Keratinocyte (primary cell): ENCODE measurements at regions not wholly inside any gene's neighbourhood (a gene's known extent, or its start where the extent isn't known, plus 50 kb on each side); places are given as distances from the start of the nearest gene placed in this dataset.

Source experiments
- EZH2 ChIP-seq: IDR thresholded peaks from one replicate; pipeline ENCODE4 v1.6.1; 2012; ENCODE audit warnings: inconsistent platforms, mild to moderate bottlenecking, low read length, moderate library complexity
- TF ChIP-seq, protein P1 (sequence below), 3 experiments: IDR thresholded peaks in 1 of 3; conservative IDR thresholded peaks in 1 of 3; optimal IDR thresholded peaks in 1 of 3; 2 replicates in 2 of 3; 3 replicates in 1 of 3; pipeline versions ENCODE3 to v1.5.1; 2011; ENCODE audit warnings: low read length in 3 of 3, mild to moderate bottlenecking in 3 of 3, moderate library complexity in 2 of 3, control low read depth in 1 of 3, inconsistent platforms in 1 of 3; ENCODE audit not compliant: insufficient read depth in 2 of 3; ENCODE audit errors: extremely low read depth in 1 of 3

DNA sequence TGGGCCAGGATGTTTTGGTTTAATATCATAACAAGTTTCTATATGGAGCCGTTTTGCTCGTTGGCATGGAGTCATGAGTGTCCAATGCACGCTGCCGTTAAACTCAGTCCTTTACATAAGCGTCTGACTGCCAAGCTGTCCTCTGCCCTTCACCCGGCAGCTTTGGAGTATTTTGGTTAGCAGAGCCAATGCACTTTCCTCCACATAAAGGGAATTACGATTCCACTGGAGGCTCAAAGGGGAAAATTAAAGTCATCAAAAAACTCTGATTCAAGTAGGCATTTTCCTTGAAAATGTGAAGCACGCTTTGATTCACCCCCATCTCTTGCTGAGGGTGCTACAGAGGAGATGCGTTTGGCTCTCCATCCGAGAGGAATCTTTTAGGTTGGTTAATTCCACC is 144.4 kb upstream of the ARGLU1 start:
- TF ChIP-seq, protein P1, sequence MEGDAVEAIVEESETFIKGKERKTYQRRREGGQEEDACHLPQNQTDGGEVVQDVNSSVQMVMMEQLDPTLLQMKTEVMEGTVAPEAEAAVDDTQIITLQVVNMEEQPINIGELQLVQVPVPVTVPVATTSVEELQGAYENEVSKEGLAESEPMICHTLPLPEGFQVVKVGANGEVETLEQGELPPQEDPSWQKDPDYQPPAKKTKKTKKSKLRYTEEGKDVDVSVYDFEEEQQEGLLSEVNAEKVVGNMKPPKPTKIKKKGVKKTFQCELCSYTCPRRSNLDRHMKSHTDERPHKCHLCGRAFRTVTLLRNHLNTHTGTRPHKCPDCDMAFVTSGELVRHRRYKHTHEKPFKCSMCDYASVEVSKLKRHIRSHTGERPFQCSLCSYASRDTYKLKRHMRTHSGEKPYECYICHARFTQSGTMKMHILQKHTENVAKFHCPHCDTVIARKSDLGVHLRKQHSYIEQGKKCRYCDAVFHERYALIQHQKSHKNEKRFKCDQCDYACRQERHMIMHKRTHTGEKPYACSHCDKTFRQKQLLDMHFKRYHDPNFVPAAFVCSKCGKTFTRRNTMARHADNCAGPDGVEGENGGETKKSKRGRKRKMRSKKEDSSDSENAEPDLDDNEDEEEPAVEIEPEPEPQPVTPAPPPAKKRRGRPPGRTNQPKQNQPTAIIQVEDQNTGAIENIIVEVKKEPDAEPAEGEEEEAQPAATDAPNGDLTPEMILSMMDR (optimal IDR thresholded peaks at IDR 0.05 in 1 of 3, IDR thresholded peaks at IDR 0.05 in 1 of 3, conservative IDR thresholded peaks at IDR 0.05 in 1 of 3; ENCODE audit: extremely low read depth in 1 of 3, insufficient read depth in 2 of 3, low read length in 3 of 3): no peak
- TF ChIP-seq EZH2: no peak
